HG03066 (cell line): ENCODE measurements at regions not wholly inside any gene's neighbourhood (a gene's known extent, or its start where the extent isn't known, plus 50 kb on each side); places are given as distances from the start of the nearest gene placed in this dataset.

Source experiments
- ATAC-seq: cut with Tn5 transposase; IDR thresholded peaks from one replicate; pipeline ENCODE4 v1.9.1; 2021; ENCODE audit warnings: low read depth; ENCODE audit not compliant: unreplicated experiment

GRCh38 chr20:60895363-60896079, 356.5 kb upstream of the CDH4 start:
- no peak for ATAC-seq

GRCh38 chr20:60897976-60898375, 354.1 kb upstream of the CDH4 start:
- ATAC-seq, result no peak

GRCh38 chr20:60899320-60899719, 352.7 kb upstream of the CDH4 start:
- ATAC-seq, result no peak

GRCh38 chr20:60900618-60901017, 351.4 kb upstream of the CDH4 start:
- no peak for ATAC-seq

- ATAC-seq, result no peak
These were observed 350.2 kb upstream of the CDH4 start for GRCh38 chr20:60901831-60902230.

GRCh38 chr20:60903325-60903971, 348.6 kb upstream of the CDH4 start:
- no peak for ATAC-seq

GRCh38 chr20:60904730-60905129, 347.3 kb upstream of the CDH4 start:
- ATAC-seq, result no peak

- no peak for ATAC-seq
These were observed 346.1 kb upstream of the CDH4 start for GRCh38 chr20:60905919-60906318.

- ATAC-seq, result no peak
These were observed 345.5 kb upstream of the CDH4 start for GRCh38 chr20:60906555-60906954.

GRCh38 chr20:60913298-60913697, 338.8 kb upstream of the CDH4 start:
- ATAC-seq, result no peak

- no peak for ATAC-seq
These were observed 330.9 kb upstream of the CDH4 start for GRCh38 chr20:60921022-60921622.

GRCh38 chr20:60926831-60927230, 325.2 kb upstream of the CDH4 start:
- ATAC-seq, result no peak

- no peak for ATAC-seq
These were observed 323.7 kb upstream of the CDH4 start for GRCh38 chr20:60928341-60928740.

GRCh38 chr20:60930023-60930790, 321.9 kb upstream of the CDH4 start:
- no peak for ATAC-seq

- no peak for ATAC-seq
These were observed 320.4 kb upstream of the CDH4 start for GRCh38 chr20:60931696-60932095.

- no peak for ATAC-seq
These were observed 317.3 kb upstream of the CDH4 start for GRCh38 chr20:60934724-60935123.

GRCh38 chr20:60935971-60936370, 316.1 kb upstream of the CDH4 start:
- no peak for ATAC-seq

- ATAC-seq, result no peak
These were observed 314.5 kb upstream of the CDH4 start for GRCh38 chr20:60937585-60937984.

GRCh38 chr20:60941379-60941778, 310.7 kb upstream of the CDH4 start:
- ATAC-seq, result no peak

GRCh38 chr20:60947819-60948218, 304.2 kb upstream of the CDH4 start:
- ATAC-seq, result no peak

GRCh38 chr20:60948224-60948623, 303.8 kb upstream of the CDH4 start:
- no peak for ATAC-seq
